Suprapubic skin (tissue), 3 donors: ENCODE measurements at regions not wholly inside any gene's neighbourhood (a gene's known extent, or its start where the extent isn't known, plus 50 kb on each side); places are given as distances from the start of the nearest gene placed in this dataset.

Experiments
- POLR2AphosphoS5 ChIP-seq, 3 donors: sonication (generic); formaldehyde crosslinking; IDR thresholded peaks; one replicate each; pipeline ENCODE4 v1.6.1; 2017; ENCODE audit warnings: antibody characterized with exemption in 3 of 3
- TF ChIP-seq, protein P1 (sequence below), 2 donors: fragments of 200-600 bp in 1 of 2; fragments of 450-650 bp in 1 of 2; sonication (generic) in 1 of 2; IDR thresholded peaks; one replicate each; pipeline ENCODE4 v1.5.1; 2016 to 2019; ENCODE audit warnings: antibody characterized with exemption in 2 of 2, mild to moderate bottlenecking in 1 of 2, moderate library complexity in 1 of 2

DNA sequence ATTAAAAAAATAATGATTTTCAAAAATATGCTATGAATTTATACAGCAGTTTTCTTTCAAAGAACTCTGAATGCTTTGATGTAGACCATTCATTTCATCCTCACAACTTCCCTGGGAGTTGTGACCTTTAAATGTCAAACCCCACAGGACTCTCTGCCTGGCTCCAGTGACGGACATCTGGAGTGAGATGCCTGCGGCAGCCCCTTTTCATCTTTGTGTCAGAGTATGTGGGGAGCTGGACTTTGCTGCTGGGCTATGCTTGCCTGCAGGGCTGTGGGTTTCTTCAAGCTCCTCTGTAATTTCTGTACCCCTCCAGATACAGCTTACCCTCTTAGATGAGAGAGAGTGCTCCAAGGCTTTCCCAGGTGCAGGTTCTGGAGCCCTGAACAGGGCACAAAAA is 70.6 kb upstream of the RASGRP1 start:
- no peak for TF ChIP-seq POLR2AphosphoS5 (IDR thresholded peaks at IDR 0.05)
- TF ChIP-seq, protein P1, sequence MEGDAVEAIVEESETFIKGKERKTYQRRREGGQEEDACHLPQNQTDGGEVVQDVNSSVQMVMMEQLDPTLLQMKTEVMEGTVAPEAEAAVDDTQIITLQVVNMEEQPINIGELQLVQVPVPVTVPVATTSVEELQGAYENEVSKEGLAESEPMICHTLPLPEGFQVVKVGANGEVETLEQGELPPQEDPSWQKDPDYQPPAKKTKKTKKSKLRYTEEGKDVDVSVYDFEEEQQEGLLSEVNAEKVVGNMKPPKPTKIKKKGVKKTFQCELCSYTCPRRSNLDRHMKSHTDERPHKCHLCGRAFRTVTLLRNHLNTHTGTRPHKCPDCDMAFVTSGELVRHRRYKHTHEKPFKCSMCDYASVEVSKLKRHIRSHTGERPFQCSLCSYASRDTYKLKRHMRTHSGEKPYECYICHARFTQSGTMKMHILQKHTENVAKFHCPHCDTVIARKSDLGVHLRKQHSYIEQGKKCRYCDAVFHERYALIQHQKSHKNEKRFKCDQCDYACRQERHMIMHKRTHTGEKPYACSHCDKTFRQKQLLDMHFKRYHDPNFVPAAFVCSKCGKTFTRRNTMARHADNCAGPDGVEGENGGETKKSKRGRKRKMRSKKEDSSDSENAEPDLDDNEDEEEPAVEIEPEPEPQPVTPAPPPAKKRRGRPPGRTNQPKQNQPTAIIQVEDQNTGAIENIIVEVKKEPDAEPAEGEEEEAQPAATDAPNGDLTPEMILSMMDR (IDR thresholded peaks at IDR 0.05): no peak
